Suprapubic skin (tissue), 4 donors: ENCODE measurements at regions not wholly inside any gene's neighbourhood (a gene's known extent, or its start where the extent isn't known, plus 50 kb on each side); places are given as distances from the start of the nearest gene placed in this dataset.

Experiments
- EP300 ChIP-seq: sonication (generic); formaldehyde crosslinking; IDR thresholded peaks from one replicate; pipeline ENCODE4 v1.6.1; 2017; ENCODE audit warnings: antibody characterized with exemption
- POLR2A ChIP-seq, 2 donors: fragments of 450-650 bp; IDR thresholded peaks; one replicate each; pipeline ENCODE4 v1.6.1; 2017; ENCODE audit warnings: antibody characterized with exemption in 2 of 2, mild to moderate bottlenecking in 2 of 2, moderate library complexity in 2 of 2
- POLR2AphosphoS5 ChIP-seq, 3 donors: sonication (generic); formaldehyde crosslinking; IDR thresholded peaks; one replicate each; pipeline ENCODE4 v1.6.1; 2017; ENCODE audit warnings: antibody characterized with exemption in 3 of 3
- TF ChIP-seq, protein P1 (sequence below), 2 donors: fragments of 200-600 bp in 1 of 2; fragments of 450-650 bp in 1 of 2; sonication (generic) in 1 of 2; IDR thresholded peaks; one replicate each; pipeline ENCODE4 v1.5.1; 2016 to 2019; ENCODE audit warnings: antibody characterized with exemption in 2 of 2, mild to moderate bottlenecking in 1 of 2, moderate library complexity in 1 of 2

DNA sequence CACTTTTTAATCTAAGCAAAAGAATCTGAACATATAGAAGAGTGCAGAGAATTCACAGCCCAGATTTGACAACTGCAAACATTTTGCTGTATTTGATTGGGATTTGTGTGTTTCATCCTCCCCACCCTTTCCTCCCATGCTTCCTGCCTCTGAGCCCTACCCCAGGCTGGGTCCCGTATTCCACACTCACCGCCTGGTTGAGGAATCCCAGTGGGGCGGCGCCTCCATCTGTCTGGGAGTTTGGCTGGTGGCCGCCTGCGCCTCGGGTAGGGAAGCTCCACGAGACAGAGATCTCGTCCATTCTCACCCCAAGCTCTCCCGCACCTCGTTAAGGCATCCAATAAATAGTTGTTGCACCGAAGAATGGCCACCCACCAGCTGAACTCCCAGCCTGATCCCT lies 70.7 kb upstream of the SLC22A11 start:
- TF ChIP-seq, protein P1, sequence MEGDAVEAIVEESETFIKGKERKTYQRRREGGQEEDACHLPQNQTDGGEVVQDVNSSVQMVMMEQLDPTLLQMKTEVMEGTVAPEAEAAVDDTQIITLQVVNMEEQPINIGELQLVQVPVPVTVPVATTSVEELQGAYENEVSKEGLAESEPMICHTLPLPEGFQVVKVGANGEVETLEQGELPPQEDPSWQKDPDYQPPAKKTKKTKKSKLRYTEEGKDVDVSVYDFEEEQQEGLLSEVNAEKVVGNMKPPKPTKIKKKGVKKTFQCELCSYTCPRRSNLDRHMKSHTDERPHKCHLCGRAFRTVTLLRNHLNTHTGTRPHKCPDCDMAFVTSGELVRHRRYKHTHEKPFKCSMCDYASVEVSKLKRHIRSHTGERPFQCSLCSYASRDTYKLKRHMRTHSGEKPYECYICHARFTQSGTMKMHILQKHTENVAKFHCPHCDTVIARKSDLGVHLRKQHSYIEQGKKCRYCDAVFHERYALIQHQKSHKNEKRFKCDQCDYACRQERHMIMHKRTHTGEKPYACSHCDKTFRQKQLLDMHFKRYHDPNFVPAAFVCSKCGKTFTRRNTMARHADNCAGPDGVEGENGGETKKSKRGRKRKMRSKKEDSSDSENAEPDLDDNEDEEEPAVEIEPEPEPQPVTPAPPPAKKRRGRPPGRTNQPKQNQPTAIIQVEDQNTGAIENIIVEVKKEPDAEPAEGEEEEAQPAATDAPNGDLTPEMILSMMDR (IDR thresholded peaks at IDR 0.05), result no peak
- TF ChIP-seq POLR2A (IDR thresholded peaks at IDR 0.05) (no peak), POLR2AphosphoS5 (IDR thresholded peaks at IDR 0.05) (no peak), EP300 (no peak)
